ENCODE measurements at regions not wholly inside any gene's neighbourhood (a gene's known extent, or its start where the extent isn't known, plus 50 kb on each side); places are given as distances from the start of the nearest gene placed in this dataset.
"Not testable (repeated sequence)": the region's sequence is repeated elsewhere in the genome, so short reads cannot be mapped to it uniquely, and the experiment has no call there.

- TF ChIP-seq EP300 (IDR thresholded peaks at IDR 0.05; ENCODE audit: borderline replicate concordance in 1 of 2, low read depth in 2 of 2, low read length in 2 of 2) = no peak
- no peak for TF ChIP-seq JUN (IDR thresholded peaks at IDR 0.05; ENCODE audit: low read depth, low read length)
Observed at GRCh38 chr14:106230071-106230470, 703.7 kb downstream of the TMEM121 start (continued).

- peaks cover 63 to 77% of the 10 kb centered on the region in 2 experiments for H3K9me3 ChIP-seq (ENCODE audit: insufficient read depth in 2 of 2, low read depth in 1 of 2, low read length in 1 of 2)
- H3K9ac ChIP-seq (replicated peaks in 1 of 4; ENCODE audit: extremely low read depth in 1 of 4, low read depth in 3 of 4, low read length in 3 of 4); H4K5ac ChIP-seq (ENCODE audit: insufficient read length, low read depth, low read length); H2BK20ac ChIP-seq (ENCODE audit: low read length); H2AFZ ChIP-seq (ENCODE audit: low read length); H4K8ac ChIP-seq (ENCODE audit: extremely low read depth, insufficient read depth, low read length); H2AK5ac ChIP-seq (ENCODE audit: low read depth, low read length); H3K23ac ChIP-seq (ENCODE audit: insufficient read length); H3K79me2 ChIP-seq (ENCODE audit: control insufficient read depth in 1 of 2, insufficient read depth in 2 of 2, low read length in 2 of 2); H2BK12ac ChIP-seq (ENCODE audit: low read depth, low read length); H3K27me3 ChIP-seq (replicated peaks in 1 of 4; ENCODE audit: control insufficient read depth in 3 of 4, extremely low read depth in 1 of 4, insufficient read depth in 3 of 4, low read length in 3 of 4); H3K79me1 ChIP-seq (ENCODE audit: low read depth, low read length); H3K4me3 ChIP-seq (ENCODE audit: extremely low read depth in 1 of 4, insufficient read depth in 2 of 4, low read depth in 3 of 4, low read length in 4 of 4); H3K14ac ChIP-seq (ENCODE audit: insufficient read length); POLR2A ChIA-PET (ENCODE audit: partially characterized antibody); H2BK120ac ChIP-seq (replicated peaks; ENCODE audit: low read depth, low read length); DNase-seq (ENCODE audit: low read depth in 1 of 2, low spot score in 2 of 2); H3K4me1 ChIP-seq (replicated peaks in 1 of 4; ENCODE audit: control insufficient read depth in 3 of 4, insufficient read depth in 4 of 4, low read length in 3 of 4); H3K27ac ChIP-seq (ENCODE audit: low read depth, low read length); H4K91ac ChIP-seq (replicated peaks; ENCODE audit: insufficient read length, low read length); H3K23me2 ChIP-seq (ENCODE audit: low read depth, low read length); H3K18ac ChIP-seq (ENCODE audit: extremely low read depth, low read length); H3K36me3 ChIP-seq (ENCODE audit: control insufficient read depth in 2 of 4, insufficient read depth in 4 of 4, low read length in 3 of 4); H3K56ac ChIP-seq (replicated peaks; ENCODE audit: insufficient read length, low read depth, low read length); H3K4ac ChIP-seq (replicated peaks; ENCODE audit: insufficient read length, low read depth, low read length); H2BK15ac ChIP-seq (ENCODE audit: low read length); H4K20me1 ChIP-seq (replicated peaks in 1 of 2; ENCODE audit: control insufficient read depth in 1 of 2, insufficient read depth in 2 of 2, low read length in 2 of 2); FAIRE-seq; H2BK5ac ChIP-seq (ENCODE audit: low read depth, low read length); H3K4me2 ChIP-seq (ENCODE audit: insufficient read depth in 1 of 2, low read depth in 2 of 2, low read length in 2 of 2): not testable (repeated sequence)
- 74% methylated on average over 3 of the region's 3 CpGs; no CpG with 5 or more reads in 1 of the 2 experiments for WGBS, 2 experiments (ENCODE audit: extremely low coverage in 1 of 2, insufficient coverage in 1 of 2, insufficient read length in 1 of 2, insufficient replicate concordance in 2 of 2, low coverage in 1 of 2, low lambda C conversion rate in 2 of 2, missing lambda C conversion rate in 1 of 2)
- CTCF ChIA-PET (ENCODE audit: partially characterized antibody) = interaction anchor here (0.8 kb wide), 1 partner anchor 31 kb away, joined by 3 read pairs; no protein-coding TSS in a partner anchor
Observed at GRCh38 chr14:106233191-106233590, 706.8 kb downstream of the TMEM121 start.

Data from H1 (cell line).